HL-60 (cell line): ENCODE measurements at regions not wholly inside any gene's neighbourhood (a gene's known extent, or its start where the extent isn't known, plus 50 kb on each side); places are given as distances from the start of the nearest gene placed in this dataset.

Experiments
- DNase-seq, 2 experiments: peaks; one replicate each; pipeline ENCODE4 v3.0.0-alpha.2; 2010 to 2020; ENCODE audit warnings: low read depth in 1 of 2, low spot score in 1 of 2
- H3K27ac ChIP-seq: fragments of 250-450 bp; sonication (Bioruptor Pico); replicated peaks from 2 replicates; pipeline ENCODE4 v1.5.1; 2020; ENCODE audit warnings: mild to moderate bottlenecking, moderate library complexity
- H3K27me3 ChIP-seq: fragments of 250-450 bp; sonication (Bioruptor Pico); 2 replicates; pipeline ENCODE4 v1.5.1; 2021; ENCODE audit warnings: mild to moderate bottlenecking, moderate library complexity; ENCODE audit not compliant: insufficient read depth, poor library complexity, severe bottlenecking
- H3K4me3 ChIP-seq: replicated peaks from 2 replicates; pipeline ENCODE4 v1.5.1; 2011; ENCODE audit warnings: mild to moderate bottlenecking, control low read depth, low read length; ENCODE audit not compliant: insufficient read depth
- GABPA ChIP-seq: IDR thresholded peaks from 2 replicates; pipeline ENCODE4 v1.6.1; 2012; ENCODE audit warnings: low read depth
- POLR2AphosphoS5 ChIP-seq: IDR thresholded peaks from 2 replicates; pipeline ENCODE4 v1.6.1; 2012; ENCODE audit warnings: low read depth
- SPI1 ChIP-seq: IDR thresholded peaks from 2 replicates; pipeline ENCODE4 v1.6.1; 2012; ENCODE audit warnings: low read depth, mild to moderate bottlenecking, borderline replicate concordance
- TF ChIP-seq, protein P1 (sequence below): IDR thresholded peaks from 2 replicates; pipeline ENCODE4 v1.6.1; 2012; ENCODE audit warnings: low read depth; ENCODE audit not compliant: insufficient replicate concordance
- TF ChIP-seq, protein P2 (sequence below): IDR thresholded peaks from one replicate; pipeline ENCODE4 v1.5.1; 2011; ENCODE audit warnings: low read length, control low read depth, inconsistent platforms; ENCODE audit not compliant: insufficient read depth

DNA sequence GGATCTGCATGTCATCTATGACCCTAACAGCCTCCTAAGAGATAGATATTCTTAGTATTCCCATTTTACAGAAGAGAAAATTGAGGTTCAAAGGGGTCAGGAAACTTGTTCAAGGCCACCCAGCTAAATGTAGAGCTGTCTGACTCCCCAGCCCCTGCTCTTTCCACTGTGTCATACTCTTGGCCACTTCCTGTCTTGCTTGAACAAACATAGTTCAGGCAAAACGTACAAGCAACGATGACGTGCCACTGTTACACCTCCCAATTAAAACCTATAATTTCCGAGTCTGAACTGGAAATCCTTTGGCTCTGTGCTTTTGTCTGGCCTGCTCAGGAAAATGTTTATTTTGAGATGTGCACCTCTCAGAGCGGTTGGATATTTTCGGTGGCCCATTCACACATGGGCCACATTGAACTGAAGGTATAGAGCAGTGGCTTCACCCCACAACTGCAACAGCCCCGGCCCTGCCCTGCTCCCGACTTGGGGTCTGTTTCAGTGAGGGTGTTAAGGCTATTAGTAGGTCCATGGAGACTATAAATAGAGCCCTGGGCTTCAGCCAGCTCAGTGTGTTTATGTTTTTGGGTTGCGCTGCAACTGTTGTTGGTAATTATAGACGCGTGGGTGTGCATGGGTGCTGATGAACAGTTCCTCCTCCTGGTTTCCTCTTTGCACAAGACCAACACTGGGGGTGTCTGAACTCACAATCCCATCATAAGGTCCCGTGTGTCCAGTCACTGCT is 172.3 kb upstream of the ADO start:
- TF ChIP-seq GABPA = peak; percentile 58
- TF ChIP-seq, protein P1, sequence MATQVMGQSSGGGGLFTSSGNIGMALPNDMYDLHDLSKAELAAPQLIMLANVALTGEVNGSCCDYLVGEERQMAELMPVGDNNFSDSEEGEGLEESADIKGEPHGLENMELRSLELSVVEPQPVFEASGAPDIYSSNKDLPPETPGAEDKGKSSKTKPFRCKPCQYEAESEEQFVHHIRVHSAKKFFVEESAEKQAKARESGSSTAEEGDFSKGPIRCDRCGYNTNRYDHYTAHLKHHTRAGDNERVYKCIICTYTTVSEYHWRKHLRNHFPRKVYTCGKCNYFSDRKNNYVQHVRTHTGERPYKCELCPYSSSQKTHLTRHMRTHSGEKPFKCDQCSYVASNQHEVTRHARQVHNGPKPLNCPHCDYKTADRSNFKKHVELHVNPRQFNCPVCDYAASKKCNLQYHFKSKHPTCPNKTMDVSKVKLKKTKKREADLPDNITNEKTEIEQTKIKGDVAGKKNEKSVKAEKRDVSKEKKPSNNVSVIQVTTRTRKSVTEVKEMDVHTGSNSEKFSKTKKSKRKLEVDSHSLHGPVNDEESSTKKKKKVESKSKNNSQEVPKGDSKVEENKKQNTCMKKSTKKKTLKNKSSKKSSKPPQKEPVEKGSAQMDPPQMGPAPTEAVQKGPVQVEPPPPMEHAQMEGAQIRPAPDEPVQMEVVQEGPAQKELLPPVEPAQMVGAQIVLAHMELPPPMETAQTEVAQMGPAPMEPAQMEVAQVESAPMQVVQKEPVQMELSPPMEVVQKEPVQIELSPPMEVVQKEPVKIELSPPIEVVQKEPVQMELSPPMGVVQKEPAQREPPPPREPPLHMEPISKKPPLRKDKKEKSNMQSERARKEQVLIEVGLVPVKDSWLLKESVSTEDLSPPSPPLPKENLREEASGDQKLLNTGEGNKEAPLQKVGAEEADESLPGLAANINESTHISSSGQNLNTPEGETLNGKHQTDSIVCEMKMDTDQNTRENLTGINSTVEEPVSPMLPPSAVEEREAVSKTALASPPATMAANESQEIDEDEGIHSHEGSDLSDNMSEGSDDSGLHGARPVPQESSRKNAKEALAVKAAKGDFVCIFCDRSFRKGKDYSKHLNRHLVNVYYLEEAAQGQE = peak; percentile 83
- TF ChIP-seq SPI1 = peak; percentile 74; the same call in 1 of the 2 replicates
- TF ChIP-seq, protein P2, sequence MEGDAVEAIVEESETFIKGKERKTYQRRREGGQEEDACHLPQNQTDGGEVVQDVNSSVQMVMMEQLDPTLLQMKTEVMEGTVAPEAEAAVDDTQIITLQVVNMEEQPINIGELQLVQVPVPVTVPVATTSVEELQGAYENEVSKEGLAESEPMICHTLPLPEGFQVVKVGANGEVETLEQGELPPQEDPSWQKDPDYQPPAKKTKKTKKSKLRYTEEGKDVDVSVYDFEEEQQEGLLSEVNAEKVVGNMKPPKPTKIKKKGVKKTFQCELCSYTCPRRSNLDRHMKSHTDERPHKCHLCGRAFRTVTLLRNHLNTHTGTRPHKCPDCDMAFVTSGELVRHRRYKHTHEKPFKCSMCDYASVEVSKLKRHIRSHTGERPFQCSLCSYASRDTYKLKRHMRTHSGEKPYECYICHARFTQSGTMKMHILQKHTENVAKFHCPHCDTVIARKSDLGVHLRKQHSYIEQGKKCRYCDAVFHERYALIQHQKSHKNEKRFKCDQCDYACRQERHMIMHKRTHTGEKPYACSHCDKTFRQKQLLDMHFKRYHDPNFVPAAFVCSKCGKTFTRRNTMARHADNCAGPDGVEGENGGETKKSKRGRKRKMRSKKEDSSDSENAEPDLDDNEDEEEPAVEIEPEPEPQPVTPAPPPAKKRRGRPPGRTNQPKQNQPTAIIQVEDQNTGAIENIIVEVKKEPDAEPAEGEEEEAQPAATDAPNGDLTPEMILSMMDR = no peak
- peak; percentile 68 to 69 for DNase-seq
- Histone ChIP-seq H3K27me3 (no peaks in the 10 kb centered on the region), H3K27ac (peak overlapping the region; percentile 77), H3K4me3 (peak overlapping the region; percentile 0; the same call in 1 of the 2 replicates)

DNA sequence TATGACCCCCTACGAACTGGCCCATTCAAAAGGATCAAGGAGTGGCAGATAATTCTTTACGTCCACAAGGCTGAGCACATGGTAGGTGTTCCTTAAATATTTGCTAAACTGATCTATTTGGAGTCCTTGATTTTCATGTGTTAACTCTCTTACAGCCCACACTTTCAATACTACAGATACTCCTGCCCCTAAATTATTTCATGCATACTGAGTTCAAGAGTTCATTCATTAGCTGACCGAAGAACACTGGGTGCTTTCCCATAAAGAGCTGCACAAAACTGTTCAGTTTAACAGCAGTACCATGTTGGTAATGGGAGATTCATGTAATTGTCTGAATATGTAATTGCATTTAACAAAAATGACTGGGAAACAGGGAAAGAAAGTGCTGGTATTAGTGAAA is 170.5 kb upstream of the ADO start:
- TF ChIP-seq, protein P2 = no peak
- TF ChIP-seq, protein P1 = no peak
- no peak for TF ChIP-seq POLR2AphosphoS5
- TF ChIP-seq GABPA = no peak
- TF ChIP-seq SPI1 = no peak
- H3K27ac ChIP-seq = no peak overlapping the region

DNA sequence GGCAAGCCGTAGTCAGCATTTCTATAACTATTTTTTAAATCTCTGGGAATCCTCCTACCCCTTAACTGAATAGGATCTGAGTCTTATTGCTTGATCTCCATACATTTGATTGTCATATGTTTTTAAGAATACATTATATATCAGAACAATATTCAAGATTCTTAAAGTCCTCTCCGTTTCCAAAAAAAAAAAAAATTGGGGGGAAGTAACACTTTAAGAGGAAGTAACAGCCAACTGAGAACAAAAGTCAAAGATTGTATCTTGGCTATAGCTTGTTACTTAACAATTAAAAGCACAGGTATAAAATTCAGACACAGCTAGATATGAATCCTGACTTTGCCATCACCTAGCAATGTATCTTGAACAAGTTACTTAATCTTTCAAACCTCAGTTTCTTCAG is 169.9 kb upstream of the ADO start:
- TF ChIP-seq SPI1 = no peak
- TF ChIP-seq, protein P2 = no peak
- TF ChIP-seq POLR2AphosphoS5 = no peak
- TF ChIP-seq, protein P1 = no peak
- TF ChIP-seq GABPA = no peak
- no peak for DNase-seq
- Histone ChIP-seq H3K27ac (no peak overlapping the region), H3K27me3 (no peaks in the 10 kb centered on the region), H3K4me3 (no peak overlapping the region)

More for the DNA sequence above, 170.5 kb upstream of the ADO start:
- Histone ChIP-seq H3K4me3 (no peak overlapping the region), H3K27me3 (no peaks in the 10 kb centered on the region)
- no peak for DNase-seq
